Ovary (tissue), 7 donors: ENCODE measurements at regions not wholly inside any gene's neighbourhood (a gene's known extent, or its start where the extent isn't known, plus 50 kb on each side); places are given as distances from the start of the nearest gene placed in this dataset.
"Not testable (repeated sequence)": the region's sequence is repeated elsewhere in the genome, so short reads cannot be mapped to it uniquely, and the experiment has no call there.

ENCODE experiments used
- DNase-seq, 5 donors: peaks; one replicate each; pipeline ENCODE4 v3.0.0-alpha.2; 2019 to 2020
- H3K27ac ChIP-seq, 2 donors: fragments of 200-600 bp; one replicate each; pipeline versions ENCODE4 v1.5.1 to v1.8.0; 2019 to 2022
- H3K27me3 ChIP-seq: fragments of 200-600 bp; one replicate; pipeline ENCODE4 v1.8.0; 2022
- H3K36me3 ChIP-seq: fragments of 200-600 bp; sonication (generic); one replicate; pipeline ENCODE4 v1.5.1; 2019
- H3K4me1 ChIP-seq: one replicate; pipeline ENCODE4 v1.8.1; 2013; ENCODE audit warnings: mild to moderate bottlenecking, moderate library complexity; ENCODE audit not compliant: insufficient read depth
- H3K4me3 ChIP-seq: fragments of 200-600 bp; sonication (generic); one replicate; pipeline ENCODE4 v1.5.1; 2017
- H3K9me3 ChIP-seq, 2 donors: fragments of 200-600 bp in 1 of 2; sonication (generic) in 1 of 2; one replicate each; pipeline versions ENCODE4 v1.5.1 to v1.8.1; 2013 to 2019; ENCODE audit warnings: mild to moderate bottlenecking in 1 of 2, moderate library complexity in 1 of 2
- CTCF ChIP-seq, 3 donors: fragments of 450-650 bp in 2 of 3; fragments of 200-600 bp in 1 of 3; IDR thresholded peaks; one replicate each; pipeline versions ENCODE4 v1.5.1 to v1.8.0; 2016 to 2022; ENCODE audit warnings: antibody characterized with exemption in 3 of 3, mild to moderate bottlenecking in 1 of 3
- EP300 ChIP-seq: sonication (generic); formaldehyde crosslinking; IDR thresholded peaks from one replicate; pipeline ENCODE4 v1.6.1; 2017; ENCODE audit warnings: antibody characterized with exemption
- POLR2A ChIP-seq: fragments of 450-650 bp; IDR thresholded peaks from one replicate; pipeline ENCODE4 v1.6.1; 2017; ENCODE audit warnings: antibody characterized with exemption, mild to moderate bottlenecking, moderate library complexity
- WGBS, 3 donors: extraction: QIAGEN DNeasy Blood & Tissue Kit in 1 of 3; methylation state at CpG; one replicate each; pipeline versions ENCODE4 v1.1.5 to v1.1.7; 2013 to 2017; 5-methylcytosine and 5-hydroxymethylcytosine counted together
- intact Hi-C, 4 donors: fragments of 100-400 bp; cut with DNase I; formaldehyde crosslinking; loops; one replicate each; pipeline versions ENCODE4 v1.11.0 to v1.15.1; 2022 to 2023
- donor health status: DM: no; HTN: no; CAD: no; lungs with moderate emphysema.
- donor health status: DM: no; HTN: no; CAD: no.
- donor health status: Bipolar disorder and iron deficiency.
- donor health status: DM: no; HTN: no; CAD: no.
- donor health status: DM: yes; HTN: yes; CAD: no.

DNA sequence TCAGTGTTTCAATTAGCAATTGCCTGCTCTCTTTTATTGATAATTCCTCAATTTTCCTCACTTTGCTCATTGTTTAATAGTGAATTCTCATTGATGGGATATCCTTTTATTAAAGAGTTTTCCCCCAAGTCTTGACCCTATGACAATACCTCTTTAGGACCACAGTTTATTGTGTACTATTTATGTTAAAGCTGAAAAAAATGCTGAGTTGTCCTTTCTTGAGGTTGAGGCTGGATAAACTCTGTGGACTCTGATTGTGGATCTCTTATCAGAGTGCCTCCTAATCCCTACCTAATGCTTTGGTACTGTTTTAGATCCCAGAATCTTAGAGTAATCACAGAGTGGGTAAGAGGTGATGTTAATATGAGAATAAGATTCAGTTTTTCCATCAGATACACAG lies 416.3 kb upstream of the GBE1 start:
- intact Hi-C loops: no loop called here
- TF ChIP-seq POLR2A: no peak
- TF ChIP-seq CTCF (IDR thresholded peaks at IDR 0.05): no peak
- no peak for TF ChIP-seq EP300
- no peaks in the 10 kb centered on the region for H3K27me3 ChIP-seq
- no peak for DNase-seq
- peak overlapping the region in 1 of 2 donors; percentile 6 for H3K27ac ChIP-seq
- H3K9me3 ChIP-seq: no peaks in the 10 kb centered on the region
- no peaks in the 10 kb centered on the region for H3K4me1 ChIP-seq
- no peak overlapping the region for H3K4me3 ChIP-seq
- H3K36me3 ChIP-seq: no peaks in the 10 kb centered on the region

- DNase-seq: no peak
- Histone ChIP-seq H3K9me3 (no peaks in the 10 kb centered on the region), H3K4me3 (no peak overlapping the region), H3K36me3 (no peaks in the 10 kb centered on the region), H3K27ac (no peak overlapping the region), H3K4me1 (no peaks in the 10 kb centered on the region), H3K27me3 (no peaks in the 10 kb centered on the region)
- TF ChIP-seq POLR2A (no peak), EP300 (no peak), CTCF (IDR thresholded peaks at IDR 0.05) (no peak)
- WGBS, 3 donors: 81 to 90% (median 82%) methylated on average over 1 of the region's 1 CpG
- intact Hi-C loops: no loop called here
Measured at GRCh38 chr3:82165266-82165665, 403.8 kb upstream of the GBE1 start.

GRCh38 chr3:82163907-82164520 lies 402.6 kb upstream of the GBE1 start:
- DNase-seq: no peak
- intact Hi-C loops: no loop called here

DNA sequence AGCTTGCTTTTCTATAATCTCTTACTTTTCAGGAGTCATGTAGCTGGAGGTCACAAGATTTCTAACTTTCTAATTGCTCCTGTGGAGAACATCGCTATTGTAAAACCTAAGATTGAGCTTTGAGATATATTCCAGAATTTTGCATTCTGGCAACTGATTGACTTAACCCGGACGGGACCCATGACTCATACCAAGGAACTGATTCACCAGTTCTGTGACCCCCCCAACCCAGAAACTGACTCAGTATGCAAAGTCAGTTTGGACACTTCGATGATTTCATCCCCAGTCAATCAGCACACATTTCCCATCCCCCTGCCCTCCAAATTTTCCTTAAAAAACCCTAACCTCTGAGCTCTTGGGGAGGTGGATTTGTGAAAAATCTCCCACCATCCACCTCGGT lies 396.5 kb upstream of the GBE1 start:
- DNase-seq: no peak
- Histone ChIP-seq H3K4me1 (no peaks in the 10 kb centered on the region), H3K36me3 (no peaks in the 10 kb centered on the region), H3K27ac (no peak overlapping the region), H3K9me3 (no peaks in the 10 kb centered on the region), H3K4me3 (no peak overlapping the region), H3K27me3 (no peaks in the 10 kb centered on the region)
- intact Hi-C loops: no loop called here
- TF ChIP-seq POLR2A: no peak
- no peak for TF ChIP-seq CTCF (IDR thresholded peaks at IDR 0.05)
- TF ChIP-seq EP300: no peak
- WGBS, 3 donors: 89 to 92% (median 90%) methylated on average over 5 of the region's 5 CpGs

More at GRCh38 chr3:82163907-82164520, 402.6 kb upstream of the GBE1 start:
- H3K36me3 ChIP-seq: no peaks in the 10 kb centered on the region
- no peaks in the 10 kb centered on the region for H3K27me3 ChIP-seq
- TF ChIP-seq CTCF (IDR thresholded peaks at IDR 0.05) (no peak), EP300 (no peak), POLR2A (no peak)
- H3K27ac ChIP-seq: no peak overlapping the region
- WGBS, 3 donors: 96% methylated on average over 1 of the region's 1 CpG
- H3K9me3 ChIP-seq: no peaks in the 10 kb centered on the region
- no peaks in the 10 kb centered on the region for H3K4me1 ChIP-seq
- no peak overlapping the region for H3K4me3 ChIP-seq

- H3K36me3 ChIP-seq, DNase-seq, H3K4me3 ChIP-seq, H3K9me3 ChIP-seq, intact Hi-C loops, H3K27ac ChIP-seq, H3K4me1 ChIP-seq, H3K27me3 ChIP-seq: not testable (repeated sequence)
- WGBS, 3 donors: 72 to 87% (median 77%) methylated on average over 1 of the region's 1 CpG
Measured at GRCh38 chr3:82153892-82154291, 392.4 kb upstream of the GBE1 start.
